Kidney glomerular epithelial cell (primary cell): ENCODE measurements at regions not wholly inside any gene's neighbourhood (a gene's known extent, or its start where the extent isn't known, plus 50 kb on each side); places are given as distances from the start of the nearest gene placed in this dataset.
"Not testable (repeated sequence)": the region's sequence is repeated elsewhere in the genome, so short reads cannot be mapped to it uniquely, and the experiment has no call there.

ENCODE experiments used
- DNase-seq: peaks from one replicate; lab custom pipeline; 2025; lab: John Stamatoyannopoulos, UW

DNA sequence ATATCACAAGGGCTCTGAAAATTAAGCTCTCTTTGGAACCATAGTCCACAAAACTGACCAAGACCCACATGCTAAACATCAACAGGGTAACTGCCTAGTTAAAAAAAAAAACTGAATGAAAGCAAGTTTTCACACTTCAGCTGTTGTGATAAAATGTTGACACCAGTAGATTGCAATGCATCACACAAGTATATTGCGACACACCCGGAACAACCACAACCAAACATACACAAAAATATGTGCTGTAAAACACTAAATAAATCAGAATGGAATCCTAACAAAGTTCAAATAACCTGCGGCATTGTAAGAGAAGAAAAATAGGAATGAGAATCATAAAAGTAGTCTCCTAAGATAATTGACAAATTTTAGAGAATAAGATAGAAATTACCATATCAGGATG is 710.3 kb downstream of the AACS start:
- DNase-seq: no peak

GRCh38 chr12:125776212-125776611 is 711.0 kb downstream of the AACS start:
- DNase-seq: no peak

DNA sequence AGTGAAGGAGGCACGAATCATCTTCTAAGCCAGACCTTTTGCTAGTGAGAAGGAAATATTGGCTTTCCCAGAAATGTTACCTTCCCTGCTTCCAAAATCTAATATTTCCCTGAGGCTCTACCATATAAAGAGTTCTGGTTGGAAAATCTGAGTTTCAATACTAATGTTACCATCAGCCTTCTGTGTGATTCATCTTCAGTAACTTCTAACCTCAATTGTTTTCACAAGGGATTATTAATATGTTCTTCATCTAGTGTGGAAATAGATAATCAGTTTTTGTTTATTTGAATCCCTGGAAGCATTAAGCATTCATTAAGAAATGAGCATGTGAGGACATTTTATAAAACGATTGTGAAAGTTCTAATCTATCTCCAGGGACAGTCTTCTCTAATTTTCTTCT is 720.9 kb downstream of the AACS start:
- no peak for DNase-seq

GRCh38 chr12:125794401-125794800 is 729.2 kb downstream of the AACS start:
- no peak for DNase-seq

DNA sequence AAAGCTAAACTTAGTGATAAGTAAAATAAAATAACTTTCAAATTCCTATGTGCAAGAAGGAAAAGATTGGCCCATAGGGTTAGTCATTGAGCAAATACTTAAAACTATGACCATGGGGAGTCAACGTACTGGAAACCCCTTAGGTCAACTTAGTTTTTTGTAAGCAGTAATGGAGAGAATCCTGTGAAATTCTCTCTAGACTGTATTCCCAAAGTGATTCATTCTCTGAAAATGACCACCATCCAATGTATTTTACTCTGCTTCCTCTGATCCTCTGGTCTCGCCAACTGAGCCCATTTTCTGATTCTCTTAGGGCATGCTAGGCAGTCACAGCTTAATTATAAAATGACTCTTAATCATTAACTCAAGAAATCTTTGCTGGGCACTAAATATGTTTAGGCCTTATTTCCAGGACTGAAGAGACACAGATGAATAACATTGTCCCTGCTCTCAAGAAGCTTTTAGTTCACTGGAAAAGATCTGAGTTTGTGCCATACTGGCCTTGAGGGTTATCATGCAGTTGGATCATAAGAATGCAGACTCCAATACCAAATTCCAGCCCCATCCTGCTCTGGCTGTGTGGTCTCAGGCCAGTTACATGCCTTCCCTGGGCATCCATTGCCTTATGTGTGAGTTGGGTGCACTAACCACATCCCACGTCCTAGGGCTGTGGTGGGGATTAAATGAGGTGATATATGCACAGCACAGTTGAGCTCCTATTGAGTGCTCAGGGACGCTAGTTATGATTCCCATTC is 732.4 kb downstream of the AACS start:
- peak; percentile 2 for DNase-seq

- no peak for DNase-seq
Measured at GRCh38 chr12:125804660-125805059, 739.4 kb downstream of the AACS start.

GRCh38 chr12:125824276-125824675 is 759.0 kb downstream of the AACS start:
- DNase-seq: no peak

GRCh38 chr12:125835852-125836251 is 770.6 kb downstream of the AACS start:
- no peak for DNase-seq

GRCh38 chr12:125836647-125837046 is 771.4 kb downstream of the AACS start:
- no peak for DNase-seq

DNA sequence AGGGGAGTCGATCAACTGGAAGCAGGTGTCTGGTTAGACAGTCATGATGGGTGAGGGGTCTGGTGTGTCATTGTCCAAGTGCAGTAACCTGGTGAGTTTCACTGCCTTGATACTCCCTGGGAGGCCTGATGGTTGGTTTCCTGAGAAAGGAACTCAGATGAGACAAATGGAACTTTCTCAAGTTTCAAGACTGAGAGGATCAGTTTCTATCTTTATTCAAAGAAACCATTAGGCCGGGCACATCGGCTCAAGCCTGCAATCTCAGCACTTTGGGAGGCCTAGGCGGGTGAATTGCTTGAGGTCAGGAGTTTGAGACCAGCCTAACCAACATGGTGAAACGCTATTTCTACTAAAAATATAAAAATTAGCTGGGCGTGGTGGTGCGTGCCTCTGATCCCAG is 776.1 kb downstream of the AACS start:
- no peak for DNase-seq

GRCh38 chr12:125852116-125852515 is 786.9 kb downstream of the AACS start:
- DNase-seq: no peak

DNA sequence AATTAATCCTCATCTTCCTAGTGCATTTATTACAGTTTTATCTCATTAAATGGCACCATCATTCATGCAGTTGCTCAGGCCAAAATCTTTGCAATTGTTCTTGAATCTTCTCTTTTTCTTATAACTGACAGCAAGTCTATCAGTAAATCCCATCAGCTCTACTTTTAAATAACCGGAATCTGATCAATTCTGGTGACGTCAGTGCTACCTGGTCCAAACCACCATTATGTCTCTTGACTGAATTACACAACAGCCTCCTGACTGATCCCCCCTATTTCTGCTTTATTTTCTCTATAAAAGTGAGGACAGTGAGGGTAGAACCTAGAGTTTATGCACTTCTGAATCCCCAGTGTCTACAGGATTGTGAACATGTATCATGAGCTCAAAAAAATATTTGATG is 787.4 kb downstream of the AACS start:
- no peak for DNase-seq

- no peak for DNase-seq
Measured at GRCh38 chr12:125853670-125854069, 788.4 kb downstream of the AACS start.

DNA sequence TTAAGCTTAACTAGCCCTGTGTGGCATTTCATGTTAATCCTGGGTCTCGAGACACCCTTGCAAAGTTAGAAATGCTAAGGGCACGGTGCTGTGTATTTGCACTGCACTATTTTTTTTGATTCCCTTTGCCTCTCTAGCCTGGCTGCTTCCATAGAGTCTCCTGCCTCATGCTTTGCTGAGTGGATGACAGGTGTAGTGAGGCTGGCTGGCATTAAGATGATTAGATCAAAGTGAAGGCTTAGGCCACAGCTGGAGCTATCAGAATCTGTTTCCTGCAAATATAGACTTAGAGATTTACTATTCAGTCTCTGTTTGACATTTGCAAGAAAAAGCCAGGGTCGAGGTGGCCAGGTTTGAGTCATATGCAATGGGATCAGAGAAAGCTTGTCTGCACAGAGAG is 791.1 kb downstream of the AACS start:
- no peak for DNase-seq

DNA sequence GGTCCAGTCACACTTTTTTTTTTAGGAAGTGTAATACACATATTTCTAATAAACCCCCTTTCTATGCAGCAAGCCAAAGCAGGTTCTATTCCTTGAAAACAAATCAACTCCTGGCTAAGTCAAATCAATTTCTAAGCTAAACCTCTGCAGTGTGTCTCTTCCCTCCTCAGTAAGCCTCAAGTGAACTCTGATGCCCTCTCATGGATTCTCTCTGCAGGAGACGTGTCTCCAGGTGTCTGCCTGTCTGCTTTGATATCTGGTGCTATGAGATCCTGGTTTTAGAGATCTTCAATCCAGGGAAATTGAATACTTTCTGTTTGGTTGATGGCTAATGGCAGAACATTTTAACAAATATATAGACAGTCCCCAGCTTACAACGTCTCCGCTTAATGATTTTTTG is 791.7 kb downstream of the AACS start:
- no peak for DNase-seq

DNA sequence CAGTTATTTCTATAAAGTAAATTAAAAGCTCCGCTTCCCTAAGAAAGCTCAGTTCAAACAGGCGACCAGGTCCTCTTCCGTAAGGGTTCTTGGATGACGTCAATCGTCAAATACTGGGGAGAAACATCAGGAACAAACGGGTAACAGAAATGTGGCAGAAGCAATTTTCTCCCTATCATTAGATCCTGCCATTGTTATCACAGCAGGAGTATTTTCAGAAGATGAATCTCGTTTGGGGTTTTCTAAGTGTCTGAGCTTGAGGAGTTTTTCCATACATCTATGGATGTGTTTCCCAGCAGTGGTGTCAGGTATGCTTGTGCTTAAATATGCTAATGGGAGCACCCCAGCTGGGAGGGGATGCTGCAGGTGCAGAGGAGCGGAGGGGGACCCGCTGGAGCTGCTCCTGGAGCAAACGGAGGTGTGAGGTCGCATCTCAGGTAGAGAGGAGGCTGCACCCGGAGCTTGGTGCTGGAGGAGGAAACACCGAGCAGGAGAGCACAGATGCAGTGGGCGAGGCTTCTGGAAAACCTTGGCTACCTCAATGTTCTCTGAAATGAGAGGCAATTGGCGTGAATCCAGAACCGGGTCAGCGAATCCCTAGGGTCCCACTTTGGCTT is 795.5 kb downstream of the AACS start:
- no peak for DNase-seq

DNA sequence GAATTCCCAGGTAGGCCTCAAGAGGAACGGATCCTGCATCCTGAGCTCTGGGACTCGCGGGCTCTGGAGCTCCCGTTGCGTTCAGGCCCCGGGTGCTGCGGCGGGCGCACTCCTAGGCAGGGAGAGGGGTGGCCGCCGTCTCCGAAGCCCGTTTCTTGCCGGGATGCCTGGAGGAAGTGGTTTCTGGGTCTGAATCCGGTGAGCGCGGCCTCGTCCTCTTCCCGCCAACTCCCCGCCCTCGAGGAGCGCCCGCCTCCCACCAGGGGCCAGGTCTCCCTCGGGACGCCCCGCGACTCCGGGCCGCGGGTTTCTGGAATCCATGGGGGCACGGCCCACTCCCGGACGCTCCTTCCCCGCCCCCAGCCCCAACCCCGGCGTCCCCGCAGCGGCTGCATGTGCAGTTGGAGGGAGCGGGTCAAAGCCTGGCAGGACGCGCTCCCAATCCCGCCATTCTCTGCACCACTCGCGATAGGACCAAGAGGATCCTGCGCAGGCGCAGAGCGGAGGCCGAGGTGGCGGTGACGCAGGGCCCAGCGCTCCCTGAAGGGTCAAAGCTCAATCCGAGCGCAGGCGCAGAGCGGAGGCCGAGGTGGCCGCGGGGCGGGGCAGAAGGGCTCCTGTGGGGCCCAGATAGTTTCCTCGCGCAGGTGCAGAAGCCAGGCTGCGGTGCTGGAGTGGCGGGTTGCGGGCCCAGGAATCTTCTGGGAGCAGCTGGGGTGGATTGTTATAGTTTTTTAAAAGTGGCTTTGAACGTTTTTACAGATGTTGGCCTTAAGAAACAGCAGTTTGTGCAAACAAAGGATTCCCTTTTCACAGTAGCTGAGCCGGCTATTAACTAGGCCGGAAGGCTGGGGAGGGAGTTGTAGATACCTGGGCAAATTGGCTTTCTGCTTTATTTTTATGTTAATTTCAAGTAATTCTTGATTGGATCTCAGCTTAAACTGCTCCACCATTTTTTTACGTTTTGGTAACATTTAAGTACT is 796.4 kb downstream of the AACS start:
- DNase-seq: no peak

GRCh38 chr12:125865236-125865635 is 800.0 kb downstream of the AACS start:
- DNase-seq: not testable (repeated sequence)

GRCh38 chr12:125871811-125872594 is 806.8 kb downstream of the AACS start:
- no peak for DNase-seq

DNA sequence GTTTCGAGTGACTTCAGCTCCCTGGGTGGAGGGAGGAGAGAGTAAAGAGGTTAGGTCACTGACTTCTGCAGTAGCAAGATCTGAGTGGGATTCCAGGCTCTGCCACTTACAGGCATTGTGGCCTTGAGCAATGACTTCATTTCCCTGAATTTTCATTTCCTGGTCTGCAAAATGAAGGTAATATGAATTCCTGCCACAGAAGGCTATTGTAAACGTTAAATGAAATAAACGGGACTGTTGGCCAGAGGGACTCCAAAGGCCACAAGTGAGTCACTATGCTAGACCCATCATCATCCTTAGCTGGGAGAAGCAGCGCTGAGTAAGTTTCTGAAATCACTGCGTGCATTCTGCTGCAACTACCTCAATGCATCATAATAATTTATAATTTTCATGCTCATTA is 807.8 kb downstream of the AACS start:
- no peak for DNase-seq

DNA sequence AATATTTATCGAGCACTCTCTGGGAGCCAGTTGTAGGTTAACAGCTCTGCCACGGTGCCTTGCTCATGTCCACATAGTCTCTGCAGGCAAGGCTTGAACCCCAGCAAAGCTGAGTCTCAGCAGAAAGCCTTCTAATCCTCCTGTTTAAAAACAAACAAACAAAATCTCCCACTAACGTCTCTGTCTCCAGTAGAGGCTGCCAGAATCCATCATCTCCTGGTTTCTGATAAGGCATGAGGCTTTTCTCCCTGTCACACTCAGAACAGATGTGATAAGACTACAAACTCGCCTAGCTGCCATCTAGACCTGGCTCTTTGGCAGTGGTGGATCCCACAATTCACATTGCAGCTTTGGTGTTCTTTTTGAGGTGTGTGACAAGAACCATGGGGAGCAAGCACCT is 813.2 kb downstream of the AACS start:
- no peak for DNase-seq

DNA sequence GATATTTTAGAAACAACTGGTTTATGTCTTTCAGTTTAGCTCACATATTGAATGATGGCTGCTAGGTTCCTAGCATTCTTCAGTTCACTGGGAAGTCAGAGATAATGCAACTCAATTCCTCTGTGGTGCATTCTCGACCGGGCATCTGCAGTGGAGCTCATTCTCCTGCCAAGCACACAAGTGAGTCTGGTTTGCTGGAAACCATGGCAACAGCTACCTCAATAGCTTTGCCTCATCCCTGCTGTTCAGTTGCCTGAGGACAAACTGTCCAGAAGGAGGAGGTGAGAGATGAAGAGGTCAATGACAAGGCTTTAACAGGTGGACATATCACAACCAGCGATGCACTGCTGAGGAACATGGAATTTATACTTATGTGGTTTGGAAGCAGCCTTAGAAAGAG is 816.9 kb downstream of the AACS start:
- DNase-seq: no peak
